ENCODE measurements at regions not wholly inside any gene's neighbourhood (a gene's known extent, or its start where the extent isn't known, plus 50 kb on each side); places are given as distances from the start of the nearest gene placed in this dataset.

DNA sequence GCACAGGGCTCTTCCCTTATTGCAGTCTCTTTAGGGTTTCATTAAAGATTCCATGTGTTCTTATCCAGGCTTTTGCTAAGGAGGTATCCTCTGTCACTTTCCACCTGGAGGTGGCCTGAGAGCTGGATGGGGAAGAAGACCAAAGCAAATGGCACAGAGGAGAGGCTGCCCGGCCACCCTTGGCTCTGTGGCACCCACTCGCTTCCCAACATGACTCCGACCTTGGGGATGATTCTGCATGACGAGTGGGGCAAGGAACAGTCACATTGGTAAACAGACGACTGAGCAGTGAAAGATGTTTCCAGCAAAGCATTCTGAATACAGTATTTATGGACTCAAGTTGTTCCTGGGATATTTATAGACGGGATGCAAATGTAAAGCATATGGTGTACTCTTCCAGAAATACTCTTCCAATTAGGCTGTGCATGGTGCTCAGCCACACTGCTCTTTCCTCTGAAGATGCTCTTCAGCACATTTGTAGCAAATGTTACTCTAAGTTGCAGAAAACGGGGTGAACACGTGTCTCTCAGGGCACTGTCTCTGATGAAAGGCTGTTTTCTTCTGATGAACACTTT, 377.1 kb upstream of the HS6ST1 start:
- TF ChIP-seq, protein P1, sequence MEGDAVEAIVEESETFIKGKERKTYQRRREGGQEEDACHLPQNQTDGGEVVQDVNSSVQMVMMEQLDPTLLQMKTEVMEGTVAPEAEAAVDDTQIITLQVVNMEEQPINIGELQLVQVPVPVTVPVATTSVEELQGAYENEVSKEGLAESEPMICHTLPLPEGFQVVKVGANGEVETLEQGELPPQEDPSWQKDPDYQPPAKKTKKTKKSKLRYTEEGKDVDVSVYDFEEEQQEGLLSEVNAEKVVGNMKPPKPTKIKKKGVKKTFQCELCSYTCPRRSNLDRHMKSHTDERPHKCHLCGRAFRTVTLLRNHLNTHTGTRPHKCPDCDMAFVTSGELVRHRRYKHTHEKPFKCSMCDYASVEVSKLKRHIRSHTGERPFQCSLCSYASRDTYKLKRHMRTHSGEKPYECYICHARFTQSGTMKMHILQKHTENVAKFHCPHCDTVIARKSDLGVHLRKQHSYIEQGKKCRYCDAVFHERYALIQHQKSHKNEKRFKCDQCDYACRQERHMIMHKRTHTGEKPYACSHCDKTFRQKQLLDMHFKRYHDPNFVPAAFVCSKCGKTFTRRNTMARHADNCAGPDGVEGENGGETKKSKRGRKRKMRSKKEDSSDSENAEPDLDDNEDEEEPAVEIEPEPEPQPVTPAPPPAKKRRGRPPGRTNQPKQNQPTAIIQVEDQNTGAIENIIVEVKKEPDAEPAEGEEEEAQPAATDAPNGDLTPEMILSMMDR (IDR thresholded peaks at IDR 0.05; ENCODE audit: poor library complexity), result no peak
- TF ChIP-seq EZH2 (IDR thresholded peaks at IDR 0.05; ENCODE audit: borderline replicate concordance), result no peak
- no peak for TF ChIP-seq EZH2phosphoT487 (IDR thresholded peaks at IDR 0.05; ENCODE audit: low read depth, severe bottlenecking, unreplicated experiment)
